Calu3 (cell line): ENCODE measurements at regions not wholly inside any gene's neighbourhood (a gene's known extent, or its start where the extent isn't known, plus 50 kb on each side); places are given as distances from the start of the nearest gene placed in this dataset.

Experiments
- BruUV-seq: library from RNA; stranded (reverse); fragments of 400-500 nt; replicated peaks from 2 replicates; lab custom pipeline; 2021; lab: Mats Ljungman, UMichigan
- CTCF ChIA-PET: fragments of 300-600 bp; sonication (Branson Sonifier 250); formaldehyde crosslinking; loops from one replicate; lab custom pipeline; 2022; ENCODE audit warnings: antibody characterized with exemption; lab: Charles Lee
- DNase-seq: peaks from one replicate; pipeline ENCODE4 v3.0.0; 2022
- H3K27ac Mint-ChIP-seq: one replicate; pipeline ENCODE4 v1.8.0; 2022; ENCODE audit warnings: mixed read lengths; ENCODE audit not compliant: unreplicated experiment
- H3K27me3 Mint-ChIP-seq: one replicate; pipeline ENCODE4 v1.8.0; 2022; ENCODE audit warnings: mixed read lengths; ENCODE audit not compliant: unreplicated experiment
- H3K36me3 Mint-ChIP-seq: one replicate; pipeline ENCODE4 v1.8.0; 2022; ENCODE audit warnings: mild to moderate bottlenecking, moderate library complexity, mixed read lengths; ENCODE audit not compliant: insufficient read depth, unreplicated experiment
- H3K4me1 Mint-ChIP-seq: one replicate; pipeline ENCODE4 v1.8.0; 2022; ENCODE audit warnings: mild to moderate bottlenecking, low read depth, mixed read lengths; ENCODE audit not compliant: unreplicated experiment
- H3K4me3 Mint-ChIP-seq: one replicate; pipeline ENCODE4 v1.8.0; 2022; ENCODE audit warnings: mild to moderate bottlenecking, low read depth, moderate library complexity, mixed read lengths; ENCODE audit not compliant: unreplicated experiment
- H3K9me3 Mint-ChIP-seq: one replicate; pipeline ENCODE4 v1.8.0; 2022; ENCODE audit warnings: low read depth, mixed read lengths; ENCODE audit not compliant: unreplicated experiment
- intact Hi-C: fragments of 100-400 bp; cut with micrococcal nuclease; formaldehyde crosslinking; loops from one replicate; pipeline ENCODE4 v1.10.0; 2022; ENCODE audit not compliant: unreplicated experiment
- TF ChIP-seq, protein P1 (sequence below): fragments of 200-600 bp; IDR thresholded peaks from one replicate; pipeline ENCODE4 v1.8.0; 2022; ENCODE audit warnings: antibody characterized with exemption; ENCODE audit not compliant: unreplicated experiment

DNA sequence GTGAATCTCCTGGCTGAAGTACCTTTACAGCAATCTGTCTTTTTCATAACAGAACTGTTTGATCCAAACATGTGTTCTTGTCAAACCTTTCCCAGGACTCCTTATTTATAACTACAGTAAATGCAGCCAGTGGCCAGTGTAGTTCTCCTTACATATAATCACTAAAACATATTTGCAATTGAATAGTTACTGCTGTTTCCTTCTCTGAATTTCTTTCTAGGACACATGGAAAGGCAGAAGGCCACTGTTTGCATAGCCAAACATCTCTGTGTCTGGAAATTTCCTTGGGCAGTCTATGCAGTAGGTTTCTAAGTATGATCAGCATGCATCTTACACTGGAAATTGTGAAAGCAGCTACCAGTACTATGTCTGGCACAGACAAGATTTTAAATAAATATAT is 57.4 kb upstream of the COL3A1 start:
- H3K9me3 Mint-ChIP-seq: peaks cover 2% of the 10 kb centered on the region
- intact Hi-C loops: no loop called here
- CTCF ChIA-PET: no interaction called here

DNA sequence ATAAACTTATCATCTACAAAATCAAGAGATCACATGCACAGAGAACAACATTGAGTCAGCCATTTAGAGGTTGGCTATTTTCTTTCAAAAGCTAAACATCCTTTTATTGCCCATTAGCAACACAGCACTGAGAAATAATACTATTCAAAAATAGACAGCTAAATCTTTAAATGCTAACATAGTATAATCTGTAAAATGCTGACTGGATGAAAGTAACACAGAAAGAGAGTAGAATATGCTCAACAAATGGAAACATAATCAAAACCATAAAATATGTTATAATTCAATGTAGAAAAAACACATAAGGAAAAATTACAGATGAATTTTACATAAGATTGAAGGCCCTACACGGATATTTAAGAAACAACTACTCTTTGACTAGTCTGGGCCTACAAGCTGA is 56.5 kb upstream of the COL3A1 start:
- CTCF ChIA-PET: no interaction called here
- Mint-ChIP-seq H3K36me3 (no peaks in the 10 kb centered on the region), H3K9me3 (peaks cover 2% of the 10 kb centered on the region), H3K27ac (no peak overlapping the region), H3K4me1 (no peaks in the 10 kb centered on the region), H3K4me3 (no peak overlapping the region), H3K27me3 (no peaks in the 10 kb centered on the region)
- BruUV-seq: no TSS peak
- intact Hi-C loops: no loop called here
- TF ChIP-seq, protein P1, sequence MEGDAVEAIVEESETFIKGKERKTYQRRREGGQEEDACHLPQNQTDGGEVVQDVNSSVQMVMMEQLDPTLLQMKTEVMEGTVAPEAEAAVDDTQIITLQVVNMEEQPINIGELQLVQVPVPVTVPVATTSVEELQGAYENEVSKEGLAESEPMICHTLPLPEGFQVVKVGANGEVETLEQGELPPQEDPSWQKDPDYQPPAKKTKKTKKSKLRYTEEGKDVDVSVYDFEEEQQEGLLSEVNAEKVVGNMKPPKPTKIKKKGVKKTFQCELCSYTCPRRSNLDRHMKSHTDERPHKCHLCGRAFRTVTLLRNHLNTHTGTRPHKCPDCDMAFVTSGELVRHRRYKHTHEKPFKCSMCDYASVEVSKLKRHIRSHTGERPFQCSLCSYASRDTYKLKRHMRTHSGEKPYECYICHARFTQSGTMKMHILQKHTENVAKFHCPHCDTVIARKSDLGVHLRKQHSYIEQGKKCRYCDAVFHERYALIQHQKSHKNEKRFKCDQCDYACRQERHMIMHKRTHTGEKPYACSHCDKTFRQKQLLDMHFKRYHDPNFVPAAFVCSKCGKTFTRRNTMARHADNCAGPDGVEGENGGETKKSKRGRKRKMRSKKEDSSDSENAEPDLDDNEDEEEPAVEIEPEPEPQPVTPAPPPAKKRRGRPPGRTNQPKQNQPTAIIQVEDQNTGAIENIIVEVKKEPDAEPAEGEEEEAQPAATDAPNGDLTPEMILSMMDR: no peak
- no peak for DNase-seq

More for the DNA sequence above, 57.4 kb upstream of the COL3A1 start:
- Mint-ChIP-seq H3K27ac (no peak overlapping the region), H3K27me3 (no peaks in the 10 kb centered on the region), H3K36me3 (no peaks in the 10 kb centered on the region), H3K4me1 (no peaks in the 10 kb centered on the region), H3K4me3 (no peak overlapping the region)
- TF ChIP-seq, protein P1: no peak
- DNase-seq: no peak
- BruUV-seq: no TSS peak

DNA sequence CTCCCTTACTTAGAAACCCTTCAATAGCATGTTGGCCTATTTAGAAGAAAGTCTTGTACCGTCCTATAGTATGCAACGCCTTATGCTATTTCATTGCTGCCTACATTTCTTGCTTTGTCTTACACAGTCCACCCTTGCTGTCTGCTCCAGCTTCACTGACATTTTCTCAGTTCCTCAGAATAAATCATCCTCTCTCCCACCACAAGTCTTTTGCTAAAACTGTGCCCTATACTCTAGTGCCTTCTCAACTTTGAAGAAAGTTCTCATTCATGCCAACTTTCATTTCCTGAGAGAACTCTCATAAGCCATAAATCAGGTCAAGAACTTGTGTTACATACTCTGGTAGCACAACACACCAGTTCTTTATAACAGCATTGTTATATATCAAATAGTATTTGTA is 54.3 kb upstream of the COL3A1 start:
- Mint-ChIP-seq H3K27ac (no peak overlapping the region), H3K27me3 (no peaks in the 10 kb centered on the region), H3K9me3 (peaks cover 5% of the 10 kb centered on the region), H3K4me3 (no peak overlapping the region), H3K4me1 (no peaks in the 10 kb centered on the region), H3K36me3 (no peaks in the 10 kb centered on the region)
- intact Hi-C loops: no loop called here
- CTCF ChIA-PET: no interaction called here
- TF ChIP-seq, protein P1: no peak
- no peak for DNase-seq
- BruUV-seq: no TSS peak

DNA sequence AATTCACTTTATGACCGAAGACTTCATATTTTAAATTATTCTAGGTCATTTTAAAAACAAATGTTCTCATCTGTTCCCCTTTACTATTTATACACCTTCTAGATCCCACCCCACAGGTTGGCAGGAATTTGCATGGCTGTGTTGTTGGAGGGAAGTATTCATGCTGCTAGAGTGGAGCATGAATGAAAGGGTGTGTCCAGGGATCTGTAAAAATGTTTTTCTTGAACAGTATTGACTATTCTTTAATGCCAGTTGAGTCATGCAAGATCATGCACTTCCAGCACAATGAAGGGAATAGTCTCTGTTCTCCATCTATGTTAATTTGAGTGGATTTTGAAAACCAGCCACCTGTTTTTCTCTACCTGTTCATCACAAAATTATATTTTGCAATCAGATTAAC is 52.0 kb upstream of the COL3A1 start:
- Mint-ChIP-seq H3K27me3 (no peaks in the 10 kb centered on the region), H3K4me3 (no peak overlapping the region), H3K27ac (no peak overlapping the region), H3K36me3 (no peaks in the 10 kb centered on the region), H3K4me1 (peaks cover 9% of the 10 kb centered on the region), H3K9me3 (peaks cover 8% of the 10 kb centered on the region)
- TF ChIP-seq, protein P1: no peak
- no peak for DNase-seq
- intact Hi-C loops: no loop called here
- no TSS peak for BruUV-seq
- CTCF ChIA-PET: no interaction called here
